WTC11 (cell line): ENCODE measurements at regions not wholly inside any gene's neighbourhood (a gene's known extent, or its start where the extent isn't known, plus 50 kb on each side); places are given as distances from the start of the nearest gene placed in this dataset.

Experiments used
- ATAC-seq: fragments of 200-7000 bp; cut with Tn5 transposase; 2 replicates; pipeline ENCODE4 v1.10.0; 2021; ENCODE audit warnings: mild to moderate bottlenecking, moderate library complexity
- CTCF ChIA-PET: fragments of 300-600 bp; sonication (Branson Sonifier 250); formaldehyde crosslinking; loops from one replicate; lab custom pipeline; 2021; ENCODE audit warnings: antibody characterized with exemption; lab: Charles Lee
- POLR2A ChIA-PET: fragments of 350-600 bp; sonication (Branson Sonifier 250); formaldehyde crosslinking; loops from one replicate; lab custom pipeline; 2021; ENCODE audit warnings: antibody characterized with exemption; lab: Charles Lee
- DNase-seq: peaks from one replicate; pipeline ENCODE4 v3.0.0; 2021; ENCODE audit warnings: low spot score
- H3K27ac Mint-ChIP-seq: 2 replicates; pipeline ENCODE4 v1.8.0; 2021; ENCODE audit warnings: mixed read lengths
- H3K27me3 Mint-ChIP-seq: 2 replicates; pipeline ENCODE4 v1.8.0; 2021; ENCODE audit warnings: low read depth, mild to moderate bottlenecking, moderate library complexity, mixed read lengths
- H3K36me3 Mint-ChIP-seq: 2 replicates; pipeline ENCODE4 v1.8.0; 2021; ENCODE audit warnings: mixed read lengths
- H3K4me1 Mint-ChIP-seq: 2 replicates; pipeline ENCODE4 v1.8.0; 2022; ENCODE audit warnings: mixed read lengths
- H3K4me3 Mint-ChIP-seq: 2 replicates; pipeline ENCODE4 v1.8.0; 2021; ENCODE audit warnings: mild to moderate bottlenecking, moderate library complexity, mixed read lengths
- H3K9me3 Mint-ChIP-seq: 2 replicates; pipeline ENCODE4 v1.8.0; 2021; ENCODE audit warnings: mixed read lengths
- CREB1 ChIP-seq: sonication (generic); formaldehyde crosslinking; IDR thresholded peaks from 2 replicates; pipeline ENCODE4 v1.8.0; 2023; ENCODE audit warnings: mild to moderate bottlenecking, missing genetic modification reagents
- ELF4 ChIP-seq: sonication (generic); formaldehyde crosslinking; IDR thresholded peaks from 2 replicates; pipeline ENCODE4 v1.8.1; 2022; ENCODE audit warnings: low read depth, mild to moderate bottlenecking, moderate library complexity, missing genetic modification reagents
- FOXJ3 ChIP-seq: sonication (generic); formaldehyde crosslinking; IDR thresholded peaks from 2 replicates; pipeline ENCODE4 v1.9.0; 2021; ENCODE audit warnings: missing genetic modification reagents, mild to moderate bottlenecking, borderline replicate concordance
- FOXK1 ChIP-seq: sonication (generic); formaldehyde crosslinking; IDR thresholded peaks from 2 replicates; pipeline ENCODE4 v1.8.0; 2022; ENCODE audit warnings: mild to moderate bottlenecking, moderate library complexity, missing genetic modification reagents
- GTF2I ChIP-seq: fragments of 250-450 bp; sonication (Bioruptor Pico); conservative IDR thresholded peaks from 2 replicates; pipeline ENCODE4 v1.4.0; 2021; ENCODE audit warnings: mild to moderate bottlenecking
- IRF2 ChIP-seq: sonication (generic); formaldehyde crosslinking; IDR thresholded peaks from 2 replicates; pipeline ENCODE4 v1.8.0; 2022; ENCODE audit warnings: low read depth, missing genetic modification reagents, borderline replicate concordance
- MXD4 ChIP-seq: fragments of 250-450 bp; sonication (Bioruptor Pico); IDR thresholded peaks from 2 replicates; pipeline ENCODE4 v1.8.0; 2021; ENCODE audit warnings: mild to moderate bottlenecking, moderate library complexity, borderline replicate concordance
- NFATC4 ChIP-seq: fragments of 250-450 bp; sonication (Bioruptor Pico); IDR thresholded peaks from 2 replicates; pipeline ENCODE4 v1.9.0; 2021; ENCODE audit warnings: mild to moderate bottlenecking
- NFYB ChIP-seq: sonication (generic); formaldehyde crosslinking; conservative IDR thresholded peaks from 2 replicates; pipeline ENCODE4 v1.8.0; 2022; ENCODE audit warnings: low read depth, missing genetic modification reagents
- PRRX2 ChIP-seq: fragments of 250-450 bp; sonication (Bioruptor Pico); IDR thresholded peaks from 2 replicates; pipeline ENCODE4 v1.8.0; 2021; ENCODE audit warnings: mild to moderate bottlenecking
- ZNF121 ChIP-seq: sonication (generic); formaldehyde crosslinking; IDR thresholded peaks from 2 replicates; pipeline ENCODE4 v1.8.0; 2023; ENCODE audit warnings: missing genetic modification reagents
- ZNF232 ChIP-seq: sonication (generic); formaldehyde crosslinking; IDR thresholded peaks from 2 replicates; pipeline ENCODE4 v1.8.0; 2022; ENCODE audit warnings: mild to moderate bottlenecking, missing genetic modification reagents
- TF ChIP-seq, protein P1 (sequence below): sonication (generic); formaldehyde crosslinking; IDR thresholded peaks from 2 replicates; pipeline ENCODE4 v1.8.1; 2023; ENCODE audit warnings: mild to moderate bottlenecking, missing genetic modification reagents, borderline replicate concordance
- TF ChIP-seq, protein P2 (sequence below): sonication (generic); formaldehyde crosslinking; conservative IDR thresholded peaks from 2 replicates; pipeline ENCODE4 v1.8.1; 2022; ENCODE audit warnings: mild to moderate bottlenecking, missing genetic modification reagents
- TF ChIP-seq, protein P3 (sequence below): sonication (generic); formaldehyde crosslinking; IDR thresholded peaks from 2 replicates; pipeline ENCODE4 v1.8.1; 2022; ENCODE audit warnings: mild to moderate bottlenecking, missing genetic modification reagents, moderate library complexity, borderline replicate concordance
- TF ChIP-seq, protein P4 (sequence below): sonication (generic); formaldehyde crosslinking; IDR thresholded peaks from 2 replicates; pipeline ENCODE4 v1.8.0; 2022; ENCODE audit warnings: mild to moderate bottlenecking, missing genetic modification reagents
- TF ChIP-seq, protein P5 (sequence below): fragments of 250-450 bp; sonication (Bioruptor Pico); IDR thresholded peaks from 2 replicates; pipeline ENCODE4 v1.9.0; 2021; ENCODE audit warnings: mild to moderate bottlenecking
- TF ChIP-seq, protein P6 (sequence below): sonication (generic); formaldehyde crosslinking; IDR thresholded peaks from 2 replicates; pipeline ENCODE4 v1.8.1; 2023; ENCODE audit warnings: mild to moderate bottlenecking, missing genetic modification reagents

DNA sequence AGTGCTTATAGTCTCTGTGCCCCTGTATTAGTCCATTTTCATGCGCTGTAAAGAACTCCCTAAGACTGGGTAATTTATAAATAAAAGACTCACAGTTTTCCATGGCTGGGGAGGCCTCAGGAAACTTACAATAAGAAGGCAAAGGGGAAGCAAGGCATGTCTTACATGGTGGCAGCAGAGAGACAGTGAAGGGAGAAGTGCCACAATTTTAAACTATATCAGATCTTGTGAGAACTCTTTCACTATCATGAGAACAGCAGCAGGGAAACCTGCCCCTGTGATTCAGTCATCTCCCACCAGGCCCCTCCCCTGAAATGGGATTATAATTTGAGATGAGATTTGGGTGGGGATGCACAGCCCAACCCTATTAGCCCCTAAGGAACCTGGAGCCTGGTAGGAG, 243.2 kb downstream of the EDEM1 start:
- no peak for TF ChIP-seq ZNF232 (CRISPR knock-in tag)
- TF ChIP-seq ELF4 (CRISPR knock-in tag), result no peak
- TF ChIP-seq IRF2 (CRISPR knock-in tag), result no peak
- TF ChIP-seq CREB1 (CRISPR knock-in tag), result no peak
- TF ChIP-seq, protein P1, sequence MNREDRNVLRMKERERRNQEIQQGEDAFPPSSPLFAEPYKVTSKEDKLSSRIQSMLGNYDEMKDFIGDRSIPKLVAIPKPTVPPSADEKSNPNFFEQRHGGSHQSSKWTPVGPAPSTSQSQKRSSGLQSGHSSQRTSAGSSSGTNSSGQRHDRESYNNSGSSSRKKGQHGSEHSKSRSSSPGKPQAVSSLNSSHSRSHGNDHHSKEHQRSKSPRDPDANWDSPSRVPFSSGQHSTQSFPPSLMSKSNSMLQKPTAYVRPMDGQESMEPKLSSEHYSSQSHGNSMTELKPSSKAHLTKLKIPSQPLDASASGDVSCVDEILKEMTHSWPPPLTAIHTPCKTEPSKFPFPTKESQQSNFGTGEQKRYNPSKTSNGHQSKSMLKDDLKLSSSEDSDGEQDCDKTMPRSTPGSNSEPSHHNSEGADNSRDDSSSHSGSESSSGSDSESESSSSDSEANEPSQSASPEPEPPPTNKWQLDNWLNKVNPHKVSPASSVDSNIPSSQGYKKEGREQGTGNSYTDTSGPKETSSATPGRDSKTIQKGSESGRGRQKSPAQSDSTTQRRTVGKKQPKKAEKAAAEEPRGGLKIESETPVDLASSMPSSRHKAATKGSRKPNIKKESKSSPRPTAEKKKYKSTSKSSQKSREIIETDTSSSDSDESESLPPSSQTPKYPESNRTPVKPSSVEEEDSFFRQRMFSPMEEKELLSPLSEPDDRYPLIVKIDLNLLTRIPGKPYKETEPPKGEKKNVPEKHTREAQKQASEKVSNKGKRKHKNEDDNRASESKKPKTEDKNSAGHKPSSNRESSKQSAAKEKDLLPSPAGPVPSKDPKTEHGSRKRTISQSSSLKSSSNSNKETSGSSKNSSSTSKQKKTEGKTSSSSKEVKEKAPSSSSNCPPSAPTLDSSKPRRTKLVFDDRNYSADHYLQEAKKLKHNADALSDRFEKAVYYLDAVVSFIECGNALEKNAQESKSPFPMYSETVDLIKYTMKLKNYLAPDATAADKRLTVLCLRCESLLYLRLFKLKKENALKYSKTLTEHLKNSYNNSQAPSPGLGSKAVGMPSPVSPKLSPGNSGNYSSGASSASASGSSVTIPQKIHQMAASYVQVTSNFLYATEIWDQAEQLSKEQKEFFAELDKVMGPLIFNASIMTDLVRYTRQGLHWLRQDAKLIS (CRISPR knock-in tag), result no peak
- no peak for TF ChIP-seq NFYB
- TF ChIP-seq FOXJ3, result no peak
- no peak for TF ChIP-seq PRRX2 (CRISPR knock-in tag)
- no peak for TF ChIP-seq MXD4
- no peak for TF ChIP-seq ZNF121 (CRISPR knock-in tag)
- TF ChIP-seq, protein P2, sequence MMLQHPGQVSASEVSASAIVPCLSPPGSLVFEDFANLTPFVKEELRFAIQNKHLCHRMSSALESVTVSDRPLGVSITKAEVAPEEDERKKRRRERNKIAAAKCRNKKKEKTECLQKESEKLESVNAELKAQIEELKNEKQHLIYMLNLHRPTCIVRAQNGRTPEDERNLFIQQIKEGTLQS (CRISPR knock-in tag), result no peak
- TF ChIP-seq, protein P3, sequence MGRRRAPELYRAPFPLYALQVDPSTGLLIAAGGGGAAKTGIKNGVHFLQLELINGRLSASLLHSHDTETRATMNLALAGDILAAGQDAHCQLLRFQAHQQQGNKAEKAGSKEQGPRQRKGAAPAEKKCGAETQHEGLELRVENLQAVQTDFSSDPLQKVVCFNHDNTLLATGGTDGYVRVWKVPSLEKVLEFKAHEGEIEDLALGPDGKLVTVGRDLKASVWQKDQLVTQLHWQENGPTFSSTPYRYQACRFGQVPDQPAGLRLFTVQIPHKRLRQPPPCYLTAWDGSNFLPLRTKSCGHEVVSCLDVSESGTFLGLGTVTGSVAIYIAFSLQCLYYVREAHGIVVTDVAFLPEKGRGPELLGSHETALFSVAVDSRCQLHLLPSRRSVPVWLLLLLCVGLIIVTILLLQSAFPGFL, result no peak
- TF ChIP-seq, protein P4, sequence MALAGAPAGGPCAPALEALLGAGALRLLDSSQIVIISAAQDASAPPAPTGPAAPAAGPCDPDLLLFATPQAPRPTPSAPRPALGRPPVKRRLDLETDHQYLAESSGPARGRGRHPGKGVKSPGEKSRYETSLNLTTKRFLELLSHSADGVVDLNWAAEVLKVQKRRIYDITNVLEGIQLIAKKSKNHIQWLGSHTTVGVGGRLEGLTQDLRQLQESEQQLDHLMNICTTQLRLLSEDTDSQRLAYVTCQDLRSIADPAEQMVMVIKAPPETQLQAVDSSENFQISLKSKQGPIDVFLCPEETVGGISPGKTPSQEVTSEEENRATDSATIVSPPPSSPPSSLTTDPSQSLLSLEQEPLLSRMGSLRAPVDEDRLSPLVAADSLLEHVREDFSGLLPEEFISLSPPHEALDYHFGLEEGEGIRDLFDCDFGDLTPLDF (CRISPR knock-in tag), result no peak
- TF ChIP-seq NFATC4 (CRISPR knock-in tag), result no peak
- TF ChIP-seq, protein P5, sequence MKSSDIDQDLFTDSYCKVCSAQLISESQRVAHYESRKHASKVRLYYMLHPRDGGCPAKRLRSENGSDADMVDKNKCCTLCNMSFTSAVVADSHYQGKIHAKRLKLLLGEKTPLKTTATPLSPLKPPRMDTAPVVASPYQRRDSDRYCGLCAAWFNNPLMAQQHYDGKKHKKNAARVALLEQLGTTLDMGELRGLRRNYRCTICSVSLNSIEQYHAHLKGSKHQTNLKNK (CRISPR knock-in tag), result no peak
- no peak for TF ChIP-seq GTF2I (CRISPR knock-in tag)
- TF ChIP-seq FOXK1 (CRISPR knock-in tag), result no peak
- TF ChIP-seq, all 79 proteins: peak for 0
- Mint-ChIP-seq H3K4me3 (no peak overlapping the region), H3K36me3 (peaks cover 13% of the 10 kb centered on the region; the same call in 1 of the 2 replicates), H3K27me3 (no peaks in the 10 kb centered on the region), H3K4me1 (peaks cover 4% of the 10 kb centered on the region), H3K27ac (no peak overlapping the region), H3K9me3 (peaks cover 55% of the 10 kb centered on the region)
- POLR2A ChIA-PET, result no interaction called here
- ATAC-seq (no peak), DNase-seq (no peak)
- CTCF ChIA-PET, result no interaction called here

DNA sequence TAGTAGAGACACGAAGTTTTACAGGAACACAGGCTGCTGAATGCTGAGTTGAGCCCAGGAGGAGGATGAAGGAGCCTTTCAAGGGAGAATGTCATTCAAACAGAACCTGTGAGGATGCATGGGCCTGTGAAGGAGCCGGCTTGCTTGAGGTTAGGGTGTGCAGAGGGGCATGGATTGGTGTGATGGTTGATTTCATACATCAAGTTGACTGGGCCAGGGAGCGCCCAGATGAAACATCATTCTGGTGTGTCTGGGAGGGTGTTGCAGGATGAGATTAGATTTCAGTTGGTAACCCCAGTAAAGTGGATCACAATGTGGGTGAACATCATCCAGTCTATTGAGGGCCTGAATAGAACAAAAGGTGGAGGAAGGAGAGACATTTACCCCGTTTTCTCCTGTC, 243.6 kb downstream of the EDEM1 start:
- TF ChIP-seq, protein P6, sequence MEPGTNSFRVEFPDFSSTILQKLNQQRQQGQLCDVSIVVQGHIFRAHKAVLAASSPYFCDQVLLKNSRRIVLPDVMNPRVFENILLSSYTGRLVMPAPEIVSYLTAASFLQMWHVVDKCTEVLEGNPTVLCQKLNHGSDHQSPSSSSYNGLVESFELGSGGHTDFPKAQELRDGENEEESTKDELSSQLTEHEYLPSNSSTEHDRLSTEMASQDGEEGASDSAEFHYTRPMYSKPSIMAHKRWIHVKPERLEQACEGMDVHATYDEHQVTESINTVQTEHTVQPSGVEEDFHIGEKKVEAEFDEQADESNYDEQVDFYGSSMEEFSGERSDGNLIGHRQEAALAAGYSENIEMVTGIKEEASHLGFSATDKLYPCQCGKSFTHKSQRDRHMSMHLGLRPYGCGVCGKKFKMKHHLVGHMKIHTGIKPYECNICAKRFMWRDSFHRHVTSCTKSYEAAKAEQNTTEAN (CRISPR knock-in tag), result no peak
- TF ChIP-seq, all 79 proteins: peak for 0
- Mint-ChIP-seq H3K4me1 (peaks cover 4% of the 10 kb centered on the region), H3K4me3 (no peak overlapping the region), H3K9me3 (peaks cover 53% of the 10 kb centered on the region), H3K36me3 (peaks cover 13% of the 10 kb centered on the region; the same call in 1 of the 2 replicates), H3K27ac (no peak overlapping the region), H3K27me3 (no peaks in the 10 kb centered on the region)
- ATAC-seq (no peak), DNase-seq (no peak)
- ChIA-PET CTCF (no interaction called here), POLR2A (no interaction called here)
